ENCODE measurements at regions not wholly inside any gene's neighbourhood (a gene's known extent, or its start where the extent isn't known, plus 50 kb on each side); places are given as distances from the start of the nearest gene placed in this dataset.

GRCh38 chr1:104780470-104781078 is 1030.9 kb downstream of the AMY1C start:
- Histone ChIP-seq H3K14ac (ENCODE audit: insufficient read depth, low read length) (no peak overlapping the region), H2AFZ (ENCODE audit: low read length) (no peak overlapping the region), H4K8ac (replicated peaks; ENCODE audit: insufficient read length, low read depth, low read length) (no peak overlapping the region), H3K4ac (ENCODE audit: low read depth, low read length) (no peak overlapping the region), H3K18ac (ENCODE audit: insufficient read length, low read depth, low read length) (no peak overlapping the region), H4K20me1 (ENCODE audit: control insufficient read depth, insufficient read depth, insufficient read length) (no peaks in the 10 kb centered on the region), H3K56ac (ENCODE audit: insufficient read length, low read depth, low read length) (no peak overlapping the region), H2BK120ac (ENCODE audit: low read depth, low read length, poor library complexity, severe bottlenecking) (no peak overlapping the region), H3K79me2 (ENCODE audit: insufficient read depth, low read length) (no peaks in the 10 kb centered on the region), H2BK15ac (ENCODE audit: low read depth, low read length) (no peak overlapping the region), H3K9me3 (ENCODE audit: control insufficient read depth, low read depth, low read length) (no peaks in the 10 kb centered on the region), H3K4me1 (ENCODE audit: insufficient read depth, low read length) (no peaks in the 10 kb centered on the region), H2BK20ac (ENCODE audit: low read depth, low read length, poor library complexity, severe bottlenecking) (no peak overlapping the region), H2BK12ac (ENCODE audit: insufficient read length, low read depth, low read length) (no peak overlapping the region), H3K79me1 (ENCODE audit: insufficient read depth, low read depth, low read length, poor library complexity, severe bottlenecking) (no peaks in the 10 kb centered on the region), H3K23ac (ENCODE audit: insufficient read length, low read depth, low read length) (no peak overlapping the region), H2BK5ac (ENCODE audit: insufficient read length, low read length) (no peak overlapping the region), H4K5ac (ENCODE audit: insufficient read length, low read depth, low read length) (no peak overlapping the region), H4K91ac (ENCODE audit: insufficient read length, low read depth, low read length) (no peak overlapping the region), H3K23me2 (ENCODE audit: insufficient read length, low read depth, low read length, poor library complexity, severe bottlenecking) (no peaks in the 10 kb centered on the region), H3K9ac (ENCODE audit: extremely low read depth, insufficient read length, low read length) (no peak overlapping the region), H3T11ph (ENCODE audit: low read length) (no peak overlapping the region), H3K27ac (ENCODE audit: insufficient read length, low read depth, low read length) (no peak overlapping the region), H3K27me3 (ENCODE audit: insufficient read depth, low read length) (no peaks in the 10 kb centered on the region), H3K4me2 (ENCODE audit: insufficient read depth, insufficient read length, low read length) (no peak overlapping the region), H2AK5ac (ENCODE audit: insufficient read length, low read length) (no peak overlapping the region)
- Mint-ChIP-seq H3K27ac (no peak overlapping the region), H3K4me3 (no peak overlapping the region), H3K27me3 (ENCODE audit: low read depth) (no peaks in the 10 kb centered on the region), H3K4me1 (no peaks in the 10 kb centered on the region), H3K9me3 (no peaks in the 10 kb centered on the region; a peak in 2 of 5 replicates), H3K36me3 (ENCODE audit: insufficient read depth in 1 of 3, low read depth in 3 of 3) (no peaks in the 10 kb centered on the region)
- DNase-seq, result no peak
- TF ChIP-seq CTCF (conservative IDR thresholded peaks at IDR 0.05), result peak; percentile 84
- WGBS (ENCODE audit: extremely low coverage, insufficient read length, low lambda C conversion rate), result no CpG with 5 or more reads among the region's 6 CpGs

Measured in H9 (cell line).